GM12875 (cell line): ENCODE measurements at regions not wholly inside any gene's neighbourhood (a gene's known extent, or its start where the extent isn't known, plus 50 kb on each side); places are given as distances from the start of the nearest gene placed in this dataset.

Experiments
- H3K4me3 ChIP-seq: one replicate; pipeline ENCODE4 v1.5.1; 2011; ENCODE audit warnings: low read depth, low read length, control low read depth
- CTCF ChIP-seq: IDR thresholded peaks from 2 replicates; pipeline ENCODE4 v1.5.1; 2011; ENCODE audit warnings: low read depth, mild to moderate bottlenecking, control low read depth, inconsistent platforms, low read length, moderate library complexity, borderline replicate concordance; ENCODE audit not compliant: insufficient read depth

GRCh38 chr6:100288311-100288710 is 176.4 kb downstream of the SIM1 start:
- TF ChIP-seq CTCF: no peak
- no peak overlapping the region for H3K4me3 ChIP-seq

- H3K4me3 ChIP-seq: no peak overlapping the region
- TF ChIP-seq CTCF: no peak
Measured at GRCh38 chr6:100283285-100283684, 181.4 kb downstream of the SIM1 start.

GRCh38 chr6:100281471-100281901 is 183.2 kb downstream of the SIM1 start:
- no peak for TF ChIP-seq CTCF
- H3K4me3 ChIP-seq: no peak overlapping the region

GRCh38 chr6:100276311-100277057 is 188.2 kb downstream of the SIM1 start:
- no peak for TF ChIP-seq CTCF
- H3K4me3 ChIP-seq: no peak overlapping the region

GRCh38 chr6:100274147-100274546 is 190.6 kb downstream of the SIM1 start:
- H3K4me3 ChIP-seq: no peak overlapping the region
- no peak for TF ChIP-seq CTCF

- no peak for TF ChIP-seq CTCF
- H3K4me3 ChIP-seq: no peak overlapping the region
Measured at GRCh38 chr6:100271625-100272024, 193.1 kb downstream of the SIM1 start.

GRCh38 chr6:100271202-100271601 is 193.5 kb downstream of the SIM1 start:
- TF ChIP-seq CTCF: no peak
- no peak overlapping the region for H3K4me3 ChIP-seq
